HG03139 (cell line): ENCODE measurements at regions not wholly inside any gene's neighbourhood (a gene's known extent, or its start where the extent isn't known, plus 50 kb on each side); places are given as distances from the start of the nearest gene placed in this dataset.

Source experiments
- ATAC-seq: cut with Tn5 transposase; IDR thresholded peaks from one replicate; pipeline ENCODE4 v1.9.1; 2021; ENCODE audit not compliant: unreplicated experiment

DNA sequence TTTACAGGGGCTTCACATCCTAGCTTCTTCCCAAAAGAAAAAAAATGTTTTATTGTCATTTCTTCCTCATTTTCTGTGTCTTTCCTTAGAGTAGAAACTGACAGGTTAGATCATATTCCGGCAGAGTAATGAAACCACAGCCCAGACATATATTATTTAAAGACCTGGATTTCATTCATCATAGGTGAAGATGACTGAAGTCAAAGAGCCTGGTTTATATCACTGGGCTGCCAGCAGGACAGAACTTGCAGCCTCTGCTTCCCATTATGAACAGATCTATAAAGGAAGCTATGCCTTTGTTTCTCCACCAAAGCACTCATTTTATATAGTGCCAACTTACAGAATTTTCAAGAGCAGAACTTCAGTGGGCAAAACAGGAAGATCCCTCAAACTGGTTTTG is 137.9 kb downstream of the METTL4 start:
- no peak for ATAC-seq

- ATAC-seq, result no peak
Observed at GRCh38 chr18:2441544-2441943, 129.8 kb downstream of the METTL4 start.

DNA sequence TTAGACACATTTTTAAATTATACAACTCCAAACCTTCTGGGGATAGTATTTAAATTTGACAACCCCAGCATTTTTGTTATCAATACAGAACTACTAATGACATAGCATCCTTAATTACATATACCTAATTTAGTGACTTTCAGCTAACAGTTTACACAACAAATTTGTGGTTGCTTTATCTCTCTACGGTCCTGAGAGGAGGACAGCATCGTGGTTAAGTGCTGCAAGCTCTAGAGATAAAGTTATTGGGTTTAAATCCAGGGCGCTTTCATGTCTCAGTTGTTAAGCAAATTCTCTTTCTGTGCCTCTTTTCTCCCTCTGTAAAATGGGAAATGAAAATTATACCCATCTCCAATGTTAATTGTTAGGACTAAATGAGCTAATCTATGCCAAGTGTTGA is 129.3 kb downstream of the METTL4 start:
- no peak for ATAC-seq

DNA sequence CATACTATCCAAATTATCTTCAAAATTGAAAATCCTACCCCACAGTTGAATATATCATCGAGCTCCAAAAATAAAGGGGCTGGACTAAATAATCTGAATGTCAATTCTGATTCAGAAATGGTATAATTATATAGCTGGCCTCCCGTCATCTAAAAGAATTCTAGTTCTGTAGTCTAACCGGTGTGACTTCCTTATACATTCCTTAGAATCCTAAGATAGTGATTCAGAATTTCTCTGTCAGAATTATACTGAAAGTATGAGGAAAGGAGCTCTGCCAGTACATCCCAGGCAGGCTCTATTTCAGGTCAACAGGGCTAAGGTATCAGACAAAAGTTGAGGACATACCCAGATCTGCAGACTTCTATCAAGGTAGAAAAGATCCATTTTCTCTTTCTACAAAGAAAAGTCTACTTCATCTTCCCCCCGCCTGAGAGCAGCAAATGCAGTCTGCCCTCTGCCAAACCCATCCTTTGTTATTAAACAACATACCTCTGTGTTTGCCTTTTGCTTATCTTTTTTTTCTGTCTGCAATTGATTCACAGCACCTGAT is 128.5 kb downstream of the METTL4 start:
- ATAC-seq, result no peak

GRCh38 chr18:2444201-2444875 is 127.0 kb downstream of the METTL4 start:
- no peak for ATAC-seq

GRCh38 chr18:2448565-2449151 is 122.6 kb downstream of the METTL4 start:
- no peak for ATAC-seq

DNA sequence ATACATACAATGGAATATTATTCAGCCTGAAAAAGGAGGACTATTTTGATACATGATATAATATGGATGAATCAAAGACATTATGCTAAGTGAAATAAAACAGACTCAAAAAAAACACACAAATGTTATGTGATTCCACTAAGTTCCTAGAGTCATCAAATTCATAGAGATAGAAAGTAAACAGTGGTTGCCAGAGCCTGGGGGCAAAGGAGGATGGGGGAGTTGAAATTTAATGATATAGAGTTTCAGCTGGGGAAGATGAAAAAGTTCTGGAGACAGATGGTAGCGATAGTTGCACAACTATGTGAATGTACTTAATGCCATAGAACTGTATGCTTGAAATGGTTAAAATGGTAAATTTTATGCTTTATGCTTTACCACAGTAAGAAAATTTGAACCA is 119.7 kb downstream of the METTL4 start:
- no peak for ATAC-seq

DNA sequence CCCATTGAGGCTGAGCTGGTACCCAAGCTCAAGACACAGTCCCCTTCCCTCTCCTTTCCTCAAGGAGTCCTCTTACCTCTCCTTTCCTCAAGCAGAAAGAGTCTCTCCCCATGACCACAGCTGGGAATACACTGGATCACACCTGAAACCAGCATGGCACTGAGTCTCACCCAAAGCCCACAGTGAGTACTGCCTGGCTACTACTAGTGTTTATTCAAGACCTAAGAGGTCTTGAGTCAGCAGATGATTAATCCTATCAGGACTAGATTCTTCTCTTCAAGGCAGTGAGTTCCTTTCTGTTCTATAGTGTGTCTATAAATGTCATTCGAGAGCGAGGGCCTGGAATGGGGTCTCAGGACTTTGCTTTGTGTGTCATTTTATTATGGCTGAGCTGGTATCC is 111.4 kb downstream of the METTL4 start:
- no peak for ATAC-seq

DNA sequence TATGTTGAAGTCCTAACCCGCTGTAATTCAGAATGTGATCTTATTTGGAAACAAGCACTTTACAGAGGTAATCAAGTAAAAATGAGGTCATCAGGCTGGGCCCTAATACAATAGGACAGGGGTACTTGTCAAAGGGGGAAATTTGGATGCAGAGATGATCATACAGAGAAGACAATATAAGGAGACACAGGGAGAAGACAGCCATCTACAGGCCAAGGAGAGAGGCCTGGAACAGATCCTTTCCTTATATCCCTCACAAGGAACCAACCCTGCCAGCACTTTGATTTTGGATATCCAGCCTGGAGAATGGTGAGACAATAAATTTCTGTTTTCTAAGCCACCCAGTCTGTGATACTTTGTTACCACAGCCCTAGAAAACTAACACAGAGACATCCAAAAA is 104.3 kb downstream of the METTL4 start:
- ATAC-seq, result no peak

GRCh38 chr18:2468051-2468450 is 103.3 kb downstream of the METTL4 start:
- ATAC-seq, result no peak

GRCh38 chr18:2471523-2471922 is 99.8 kb downstream of the METTL4 start:
- no peak for ATAC-seq

GRCh38 chr18:2478662-2479061 is 92.6 kb downstream of the METTL4 start:
- no peak for ATAC-seq

DNA sequence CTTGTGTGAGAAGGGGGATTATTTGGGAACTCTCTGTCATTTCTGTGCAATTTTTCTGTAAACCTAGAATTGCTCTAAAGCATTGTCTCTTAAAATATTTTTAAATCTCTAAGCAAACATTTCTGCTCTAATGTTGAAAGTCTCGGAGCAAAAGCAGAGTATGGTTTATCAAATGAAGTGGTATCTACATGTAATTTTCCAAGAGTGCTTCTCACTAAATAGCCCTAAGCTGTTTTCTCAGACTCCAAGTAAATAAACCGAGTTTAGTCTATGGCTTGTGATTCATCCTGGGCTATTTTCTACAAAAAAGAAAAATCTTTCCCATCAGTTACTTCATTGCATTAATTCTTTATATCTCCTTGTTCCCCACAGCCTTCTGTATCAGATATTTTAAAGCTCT is 90.8 kb downstream of the METTL4 start:
- no peak for ATAC-seq

- no peak for ATAC-seq
Observed at GRCh38 chr18:2482706-2483475, 88.4 kb downstream of the METTL4 start.

DNA sequence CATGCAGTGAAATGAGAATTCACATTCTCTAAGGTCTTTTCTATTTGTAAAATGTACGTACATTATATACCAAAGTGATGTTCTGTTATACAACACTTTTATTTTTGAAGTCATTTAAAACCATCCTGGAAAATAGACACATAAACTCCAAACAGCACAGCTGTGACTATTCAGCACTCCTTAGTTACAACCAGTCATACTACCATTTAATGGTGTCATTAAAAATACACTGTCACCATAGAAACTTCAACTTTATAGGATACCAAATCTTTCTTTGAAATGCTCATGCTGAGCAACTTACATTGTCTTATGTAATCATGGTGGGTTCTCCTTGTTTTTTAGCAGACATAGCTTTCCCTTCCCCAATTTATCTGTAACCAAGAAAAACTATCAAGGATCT is 85.3 kb downstream of the METTL4 start:
- ATAC-seq, result no peak

- ATAC-seq, result no peak
Observed at GRCh38 chr18:2486426-2486825, 84.9 kb downstream of the METTL4 start.
